HG03565 (cell line): ENCODE measurements at regions not wholly inside any gene's neighbourhood (a gene's known extent, or its start where the extent isn't known, plus 50 kb on each side); places are given as distances from the start of the nearest gene placed in this dataset.
"Not testable (repeated sequence)": the region's sequence is repeated elsewhere in the genome, so short reads cannot be mapped to it uniquely, and the experiment has no call there.

ENCODE experiments used
- ATAC-seq: cut with Tn5 transposase; IDR thresholded peaks from one replicate; pipeline ENCODE4 v1.9.1; 2021; ENCODE audit warnings: mild to moderate bottlenecking, moderate library complexity; ENCODE audit not compliant: unreplicated experiment

GRCh38 chr5:154593796-154594195, 115.8 kb upstream of the HAND1 start:
- ATAC-seq: no peak

- no peak for ATAC-seq
These were observed 115.0 kb upstream of the HAND1 start for GRCh38 chr5:154593071-154593470.

- no peak for ATAC-seq
These were observed 112.2 kb upstream of the HAND1 start for GRCh38 chr5:154590093-154590724.

GRCh38 chr5:154589511-154589910, 111.5 kb upstream of the HAND1 start:
- ATAC-seq: no peak

- ATAC-seq: not testable (repeated sequence)
These were observed 110.9 kb upstream of the HAND1 start for GRCh38 chr5:154588833-154589425.

- ATAC-seq: no peak
These were observed 110.2 kb upstream of the HAND1 start for GRCh38 chr5:154588091-154588774.

- no peak for ATAC-seq
These were observed 109.3 kb upstream of the HAND1 start for GRCh38 chr5:154587123-154588026.

- ATAC-seq: no peak
These were observed 105.7 kb upstream of the HAND1 start for GRCh38 chr5:154583671-154584177.

GRCh38 chr5:154580422-154580821, 102.4 kb upstream of the HAND1 start:
- ATAC-seq: no peak

GRCh38 chr5:154577416-154577815, 99.4 kb upstream of the HAND1 start:
- ATAC-seq: no peak

GRCh38 chr5:154576429-154576806, 98.4 kb upstream of the HAND1 start:
- ATAC-seq: no peak

GRCh38 chr5:154575546-154576428, 97.8 kb upstream of the HAND1 start:
- ATAC-seq: peak; percentile 93

GRCh38 chr5:154573011-154573410, 95.0 kb upstream of the HAND1 start:
- ATAC-seq: no peak

GRCh38 chr5:154571325-154572035, 93.5 kb upstream of the HAND1 start:
- ATAC-seq: no peak

GRCh38 chr5:154570572-154571324, 92.7 kb upstream of the HAND1 start:
- ATAC-seq: no peak

- ATAC-seq: no peak
These were observed 90.6 kb upstream of the HAND1 start for GRCh38 chr5:154568589-154568988.

GRCh38 chr5:154567155-154567554, 89.1 kb upstream of the HAND1 start:
- no peak for ATAC-seq

- ATAC-seq: no peak
These were observed 88.2 kb upstream of the HAND1 start for GRCh38 chr5:154566146-154566680.

- no peak for ATAC-seq
These were observed 87.1 kb upstream of the HAND1 start for GRCh38 chr5:154565123-154565522.
